HG03135 (cell line): ENCODE measurements at regions not wholly inside any gene's neighbourhood (a gene's known extent, or its start where the extent isn't known, plus 50 kb on each side); places are given as distances from the start of the nearest gene placed in this dataset.
"Not testable (repeated sequence)": the region's sequence is repeated elsewhere in the genome, so short reads cannot be mapped to it uniquely, and the experiment has no call there.

Experiments used
- ATAC-seq: cut with Tn5 transposase; IDR thresholded peaks from one replicate; pipeline ENCODE4 v1.9.1; 2021; ENCODE audit warnings: mild to moderate bottlenecking, moderate library complexity; ENCODE audit not compliant: unreplicated experiment

DNA sequence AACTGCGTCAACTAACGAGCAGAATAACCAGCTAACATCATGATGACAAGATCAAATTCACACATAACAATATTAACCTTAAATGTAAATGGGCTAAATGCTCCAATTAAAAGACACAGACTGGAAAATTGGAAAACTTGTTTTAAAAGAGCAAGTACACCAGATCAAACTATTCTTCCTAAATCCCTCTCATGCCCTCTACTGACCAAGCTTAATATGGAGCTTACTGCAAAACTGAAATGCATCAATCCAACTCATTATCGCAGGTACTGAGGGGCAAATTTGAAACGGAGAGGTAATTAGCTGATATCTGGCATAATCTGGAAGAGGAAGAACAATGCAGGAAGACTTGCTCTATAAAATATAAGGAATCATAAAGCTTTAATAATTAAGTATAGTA, 1223.8 kb downstream of the NXPH1 start:
- no peak for ATAC-seq

DNA sequence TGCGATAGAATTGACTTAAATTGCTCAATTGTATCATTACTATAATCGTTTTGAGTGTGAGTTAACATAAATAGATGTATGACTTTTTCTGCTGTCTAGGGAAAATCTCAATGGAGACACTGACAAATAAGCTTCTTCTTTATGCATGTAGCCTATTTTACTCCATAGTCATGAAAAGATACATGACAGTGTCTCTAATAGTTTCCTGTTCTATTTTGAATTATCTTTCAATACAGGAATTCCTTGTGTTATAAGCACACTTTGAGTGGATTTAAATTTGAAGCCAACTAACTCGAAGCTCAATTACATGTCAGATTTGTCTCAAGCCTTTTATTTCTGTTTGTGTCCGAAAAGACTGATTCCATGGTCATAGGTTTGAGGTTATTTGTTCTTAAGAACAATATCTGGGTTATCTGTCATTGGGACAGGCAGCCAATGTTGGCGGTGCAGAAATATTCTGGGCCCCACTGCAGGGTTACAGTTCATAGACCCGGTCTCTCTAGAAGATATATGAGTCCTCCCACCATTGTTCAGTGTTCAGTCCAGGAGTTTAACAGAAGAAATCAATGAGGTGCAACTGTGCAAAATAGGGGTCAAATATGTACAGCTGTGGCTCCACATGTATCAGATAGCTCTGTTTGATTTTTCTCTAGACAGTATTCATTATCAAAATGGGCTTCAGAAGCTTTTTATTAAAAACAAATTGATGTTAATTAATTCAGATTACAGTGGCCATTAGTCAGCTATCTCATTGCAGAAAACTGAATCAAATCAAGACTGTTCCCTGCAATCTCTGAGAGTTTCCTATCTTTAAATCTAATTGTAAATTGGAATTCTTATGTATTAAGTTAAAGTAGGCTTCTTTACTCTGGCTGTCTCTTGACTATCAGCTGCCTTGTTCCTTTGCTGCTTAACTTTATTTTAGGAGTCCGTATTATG, 1238.8 kb downstream of the NXPH1 start:
- ATAC-seq, result no peak

DNA sequence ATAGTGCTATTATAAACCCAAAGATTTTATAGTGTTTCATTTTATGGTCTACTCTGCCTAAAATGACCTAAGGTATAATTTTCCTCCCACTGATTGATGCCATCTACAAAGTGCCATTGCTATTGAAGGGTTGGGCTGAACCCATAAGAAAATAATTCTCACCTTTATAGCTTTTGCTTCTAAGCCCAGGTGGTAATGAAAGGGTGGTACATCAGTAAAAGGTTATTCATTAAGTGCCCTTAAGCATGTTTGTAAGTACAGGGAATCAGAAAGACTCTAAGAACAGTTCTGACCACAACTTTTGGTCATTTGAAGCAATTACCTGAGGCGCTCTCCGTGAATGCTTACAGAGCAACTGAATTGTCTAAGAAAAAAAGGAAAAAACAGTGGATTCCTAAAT, 1247.3 kb downstream of the NXPH1 start:
- ATAC-seq, result no peak

DNA sequence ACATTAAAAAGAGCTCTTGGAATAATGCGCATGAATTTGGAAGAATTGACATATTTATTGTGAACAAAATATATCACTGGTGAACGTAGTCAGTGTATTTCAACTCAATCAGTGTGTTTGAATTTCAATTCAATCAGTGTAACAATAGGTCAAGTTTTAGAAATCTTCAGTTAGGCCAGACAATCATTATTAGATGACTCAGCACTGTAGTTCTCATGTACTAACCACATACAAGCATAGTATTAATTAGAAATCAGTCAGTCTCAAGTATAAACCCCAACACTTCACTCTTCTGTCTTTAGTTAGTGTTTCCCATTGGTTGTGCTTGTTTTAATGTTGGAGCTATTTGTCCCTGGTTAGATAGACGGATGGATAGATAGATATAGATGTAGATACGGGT, 1247.9 kb downstream of the NXPH1 start:
- no peak for ATAC-seq

DNA sequence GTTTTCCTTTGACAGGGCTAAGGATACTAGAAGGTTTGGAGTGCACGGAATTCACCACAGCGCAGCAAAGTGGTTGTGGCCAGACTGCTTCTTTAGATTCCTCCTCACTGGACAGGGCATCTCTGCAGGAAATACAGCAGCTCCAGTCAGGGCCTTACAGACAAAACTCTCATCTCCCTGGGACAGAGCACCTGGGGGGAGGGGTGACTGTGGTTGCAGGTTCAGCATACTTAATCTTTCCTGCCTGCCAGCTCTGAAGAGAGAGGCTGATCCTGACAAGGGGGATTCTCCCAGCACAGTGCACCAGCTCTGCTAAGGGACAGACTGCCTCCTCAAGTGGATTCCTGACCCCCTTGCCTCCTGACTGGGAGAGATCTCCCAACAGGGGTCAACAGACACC, 1257.9 kb downstream of the NXPH1 start:
- no peak for ATAC-seq

DNA sequence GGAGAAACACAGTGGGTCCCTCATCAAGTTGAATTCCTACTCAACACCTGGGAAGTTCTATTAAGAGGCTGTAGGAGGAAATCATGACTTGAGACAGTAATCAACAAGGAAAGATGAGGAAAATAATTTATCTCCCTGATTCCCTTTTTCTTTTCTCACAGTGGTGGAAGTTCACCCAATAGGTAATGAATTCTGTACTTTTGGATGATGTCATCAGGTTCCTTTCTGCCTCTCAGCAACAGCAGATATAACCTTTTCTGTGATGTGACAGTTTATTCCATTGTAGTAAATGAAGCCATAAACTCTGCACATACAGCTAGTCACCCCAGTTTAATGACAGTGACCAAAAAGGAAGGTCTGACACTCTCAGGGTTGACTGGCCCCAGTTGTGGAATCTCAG, 1265.0 kb downstream of the NXPH1 start:
- no peak for ATAC-seq

DNA sequence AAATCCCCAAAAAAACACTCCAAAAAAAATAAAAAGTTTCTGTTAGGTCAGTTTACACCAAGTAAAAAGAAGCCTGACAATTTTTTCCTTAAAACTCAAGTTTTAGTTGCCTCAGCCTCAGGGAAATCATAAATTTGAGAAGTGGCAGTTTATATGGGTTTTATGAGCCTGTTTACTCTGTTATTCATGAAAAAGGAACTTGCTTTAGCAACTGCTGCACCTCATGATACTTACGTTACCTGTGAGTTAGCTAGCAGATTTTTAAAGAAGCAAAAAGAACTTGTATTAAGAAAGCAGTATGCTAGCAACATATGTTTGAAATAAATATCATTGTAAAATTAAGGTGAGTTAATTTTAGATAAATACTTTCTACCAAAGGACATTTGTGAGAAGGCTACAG, 1264.5 kb upstream of the PHF14 start:
- ATAC-seq, result no peak

DNA sequence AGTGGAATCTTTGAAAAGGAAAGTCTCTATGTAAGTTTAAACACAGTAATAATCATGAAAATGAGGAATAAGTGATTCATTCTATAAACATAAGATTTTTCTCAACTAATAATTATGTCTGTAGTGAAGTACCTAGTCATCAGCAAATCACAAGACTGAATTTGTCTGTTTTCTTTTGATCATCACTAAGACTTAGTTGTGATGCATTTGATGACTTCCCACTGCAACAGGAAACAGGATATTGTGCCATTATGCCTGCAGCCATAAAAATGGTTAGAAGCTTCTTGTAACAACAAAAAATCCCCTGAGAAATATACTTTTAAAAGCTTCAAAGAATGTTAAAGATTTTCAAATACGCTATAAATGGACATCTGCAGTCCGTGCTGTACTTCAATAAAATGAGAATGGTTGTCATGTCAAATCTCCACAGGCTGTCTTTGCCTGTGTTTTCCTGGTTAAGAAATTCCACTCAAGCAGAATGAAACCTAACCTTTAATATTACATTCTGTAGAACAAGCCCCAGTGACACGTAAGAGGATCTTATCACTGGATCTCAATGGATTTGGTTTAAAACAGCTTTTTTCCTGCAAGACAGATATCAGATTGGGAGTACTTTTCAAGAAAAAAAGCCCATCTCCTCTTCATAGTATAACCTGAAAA, 1262.3 kb upstream of the PHF14 start:
- ATAC-seq, result no peak

DNA sequence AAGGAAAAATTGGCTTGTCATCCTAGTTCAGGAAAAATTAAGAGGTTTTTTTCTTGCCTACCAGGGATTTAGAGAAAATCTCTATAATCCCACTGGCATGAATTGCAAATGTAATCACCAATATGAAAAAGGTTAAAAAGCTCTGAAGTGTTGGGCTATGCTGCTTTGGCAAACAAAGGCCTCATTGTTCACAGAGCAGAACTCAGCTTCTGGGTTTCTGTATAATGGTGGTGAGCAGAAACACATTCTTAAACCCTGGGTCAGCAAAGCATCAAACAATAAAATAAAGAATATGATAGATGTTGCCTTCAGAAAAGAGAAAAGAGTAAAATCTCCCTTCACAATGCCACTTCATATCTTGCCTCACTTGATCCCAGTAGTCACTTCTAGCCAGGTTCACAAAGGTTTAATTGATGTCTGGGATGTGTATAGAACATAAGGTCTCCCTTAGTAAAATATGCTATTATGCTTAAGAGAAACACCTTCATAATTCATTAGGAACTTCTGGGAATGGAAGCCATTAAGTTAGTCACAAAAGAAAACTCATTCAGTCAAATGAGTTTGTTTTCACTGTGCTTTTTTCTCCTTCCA, 1255.5 kb upstream of the PHF14 start:
- no peak for ATAC-seq

DNA sequence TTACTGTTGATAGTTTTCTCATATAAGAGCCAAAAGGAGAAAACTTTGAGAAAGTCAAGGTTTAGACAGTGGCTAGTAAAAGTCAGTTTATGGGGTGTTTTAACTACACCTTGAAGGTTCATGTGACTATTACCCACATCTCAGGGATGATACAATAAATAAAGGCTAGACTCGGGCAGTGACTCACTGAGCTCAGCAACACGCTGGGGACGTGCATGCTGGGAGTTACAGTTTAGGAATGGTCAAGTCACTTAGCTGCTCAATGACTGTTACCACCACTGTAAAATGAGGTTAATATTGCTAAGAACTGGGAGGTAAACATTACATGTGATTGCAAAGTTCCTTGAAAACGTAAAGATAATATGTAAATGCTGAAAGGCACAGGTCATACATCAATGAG, 1254.4 kb upstream of the PHF14 start:
- no peak for ATAC-seq

DNA sequence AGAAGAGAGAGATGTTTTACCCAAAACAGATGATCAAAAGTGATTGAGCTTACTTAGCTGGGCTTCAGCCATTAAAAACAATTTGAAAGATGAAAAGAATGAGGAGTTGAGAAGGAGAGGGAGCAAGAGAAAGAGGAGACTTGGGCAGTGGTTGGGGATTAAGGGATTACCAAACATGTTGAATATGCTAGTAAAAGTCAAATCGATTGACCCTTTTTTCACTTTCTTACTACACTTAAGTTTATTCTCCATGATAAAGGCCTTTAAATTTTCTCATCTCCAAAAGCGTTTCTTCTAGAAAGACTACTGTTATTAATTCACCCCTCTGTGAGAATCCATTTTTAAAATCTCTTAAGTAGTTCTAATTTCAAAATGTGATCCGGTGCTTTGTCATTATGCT, 1254.0 kb upstream of the PHF14 start:
- ATAC-seq, result no peak

DNA sequence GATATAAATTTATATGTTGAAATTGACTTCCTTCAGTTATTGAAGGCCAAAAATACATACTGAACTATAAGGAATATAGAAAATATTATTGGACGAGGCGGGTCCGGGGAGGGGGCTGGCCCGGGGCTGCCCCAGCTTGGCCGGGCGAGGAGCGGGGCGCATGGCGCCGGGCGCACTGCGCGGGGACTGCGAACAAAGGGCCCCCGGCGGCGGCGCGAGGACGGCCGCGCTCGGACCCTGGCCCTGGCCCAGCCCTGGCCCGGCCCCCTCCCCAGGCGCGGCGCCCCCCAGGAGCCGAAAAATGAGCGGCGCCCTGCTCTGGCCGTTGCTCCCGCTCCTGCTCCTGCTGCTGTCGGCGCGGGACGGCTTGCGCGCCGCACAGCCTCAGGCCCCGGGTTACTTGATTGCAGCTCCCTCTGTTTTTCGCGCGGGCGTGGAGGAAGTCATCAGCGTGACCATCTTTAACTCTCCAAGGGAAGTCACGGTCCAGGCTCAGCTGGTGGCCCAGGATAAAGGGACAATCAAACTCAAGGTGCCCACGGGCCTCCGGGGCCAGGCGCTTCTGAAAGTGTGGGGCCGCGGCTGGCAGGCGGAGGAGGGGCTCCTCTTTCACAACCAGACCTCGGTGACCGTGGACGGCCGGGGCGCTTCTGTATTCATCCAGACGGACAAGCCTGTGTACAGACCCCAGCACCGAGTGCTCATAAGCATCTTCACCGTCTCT, 1247.6 kb upstream of the PHF14 start:
- not testable (repeated sequence) for ATAC-seq

DNA sequence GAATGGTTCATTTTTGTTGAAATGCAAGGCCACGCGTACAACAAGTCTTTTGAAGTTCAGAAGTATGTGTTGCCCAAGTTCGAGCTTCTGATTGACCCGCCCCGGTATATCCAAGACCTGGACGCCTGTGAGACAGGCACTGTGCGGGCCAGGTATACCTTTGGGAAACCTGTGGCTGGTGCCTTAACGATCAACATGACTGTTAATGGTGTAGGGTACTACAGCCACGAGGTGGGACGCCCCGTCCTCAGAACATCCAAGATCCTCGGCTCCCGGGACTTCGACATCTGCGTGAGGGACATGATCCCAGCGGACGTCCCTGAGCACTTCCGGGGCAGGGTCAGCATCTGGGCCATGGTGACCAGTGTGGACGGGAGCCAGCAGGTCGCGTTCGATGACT, 1246.9 kb upstream of the PHF14 start:
- ATAC-seq, result not testable (repeated sequence)

DNA sequence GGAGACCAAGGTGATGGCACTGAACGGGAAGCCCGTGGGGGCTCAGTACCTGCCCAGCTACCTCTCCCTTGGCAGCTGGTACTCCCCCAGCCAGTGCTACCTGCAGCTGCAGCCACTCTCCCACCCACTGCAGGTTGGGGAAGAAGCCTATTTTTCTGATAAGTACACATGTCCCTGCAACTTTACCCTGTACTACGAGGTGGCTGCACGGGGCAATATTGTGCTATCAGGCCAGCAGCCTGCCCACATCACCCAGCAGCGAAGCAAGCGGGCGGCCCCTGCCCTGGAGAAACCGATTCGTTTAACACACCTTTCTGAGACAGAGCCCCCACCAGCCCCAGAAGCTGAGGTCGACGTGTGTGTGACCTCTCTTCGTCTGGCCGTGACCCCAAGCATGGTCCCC, 1246.2 kb upstream of the PHF14 start:
- ATAC-seq, result not testable (repeated sequence)

DNA sequence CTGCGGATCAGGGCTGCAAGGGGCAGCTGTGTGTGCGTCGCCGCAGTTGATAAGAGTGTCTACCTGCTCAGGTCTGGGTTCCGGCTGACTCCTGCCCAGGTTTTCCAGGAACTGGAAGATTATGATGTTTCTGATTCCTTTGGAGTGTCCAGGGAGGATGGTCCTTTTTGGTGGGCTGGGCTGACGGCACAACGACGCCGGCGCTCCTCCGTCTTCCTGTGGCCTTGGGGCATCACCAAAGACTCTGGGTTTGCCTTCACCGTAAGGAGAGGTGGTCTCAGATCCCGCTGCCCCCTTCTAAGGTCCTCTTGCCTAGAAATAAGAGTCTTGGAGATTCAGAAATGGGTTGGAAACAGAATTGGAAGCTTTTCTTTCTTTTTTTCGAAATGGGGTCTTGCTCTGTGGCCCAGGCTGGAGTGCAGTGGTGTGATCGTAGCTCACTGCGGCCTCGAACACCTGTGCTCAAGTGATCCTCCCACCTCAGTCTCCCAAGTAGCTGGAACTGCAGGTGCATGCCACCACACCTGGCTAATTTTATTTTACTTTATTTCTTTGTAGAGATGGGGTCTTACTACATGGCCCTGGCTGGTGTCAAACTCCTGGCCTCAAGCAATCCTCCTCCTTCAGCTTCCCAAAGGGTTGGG, 1245.5 kb upstream of the PHF14 start:
- not testable (repeated sequence) for ATAC-seq

DNA sequence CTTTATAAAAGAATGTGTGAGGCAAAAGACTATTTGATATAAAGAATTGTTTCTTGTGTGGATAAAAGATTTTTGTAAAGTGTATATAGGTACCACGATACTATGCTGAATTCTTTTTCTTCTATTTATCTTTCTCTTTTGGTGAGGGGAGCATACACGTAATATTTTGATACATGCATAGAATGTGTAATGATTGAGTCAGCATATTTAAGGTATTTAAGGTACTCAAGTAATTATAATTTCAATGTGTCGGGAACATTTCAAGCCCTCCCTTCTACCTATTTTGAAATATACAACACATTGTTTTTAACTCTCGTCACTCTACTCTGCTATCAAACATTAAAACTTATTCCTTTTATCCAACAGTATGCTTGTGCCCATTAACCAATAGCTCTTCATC, 1221.6 kb upstream of the PHF14 start:
- ATAC-seq, result no peak

DNA sequence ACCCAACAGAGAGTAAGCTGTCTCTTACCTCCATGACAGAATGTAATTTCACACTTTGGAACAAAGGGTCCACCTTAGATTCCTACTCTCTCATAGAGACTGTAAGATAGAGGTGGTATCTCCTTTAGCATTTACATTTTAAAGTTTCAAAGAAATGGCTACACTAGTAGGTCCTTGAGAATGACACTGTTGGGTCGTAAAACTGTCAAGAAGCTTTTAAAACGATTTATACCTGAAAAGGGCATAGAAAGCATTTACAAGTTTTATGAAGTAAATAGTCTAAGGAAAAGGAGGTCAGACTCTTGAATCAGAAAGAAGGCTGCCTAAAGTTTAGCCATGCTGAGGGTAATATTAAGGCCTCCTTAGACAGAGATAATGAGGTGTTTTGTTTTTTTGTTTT, 1212.4 kb upstream of the PHF14 start:
- ATAC-seq, result no peak

DNA sequence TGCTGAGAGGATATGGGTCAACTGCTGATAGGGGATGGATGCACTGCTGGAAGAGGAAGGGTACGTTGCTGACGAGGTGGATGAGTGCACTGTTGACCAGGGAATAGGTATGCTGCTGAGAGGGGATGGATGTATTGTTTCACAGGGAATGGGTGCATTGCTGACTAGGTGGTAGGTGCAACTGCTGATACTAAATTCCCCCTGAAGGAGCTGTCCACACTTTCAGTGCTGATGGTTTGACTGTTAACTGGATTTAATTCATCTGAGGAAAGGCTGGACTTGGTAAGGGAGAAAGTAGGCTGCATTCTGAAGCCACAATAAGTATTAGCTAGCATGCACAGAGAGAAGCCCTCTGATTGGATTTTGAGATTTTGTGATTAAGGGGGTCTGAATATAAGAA, 1196.8 kb upstream of the PHF14 start:
- ATAC-seq, result no peak

DNA sequence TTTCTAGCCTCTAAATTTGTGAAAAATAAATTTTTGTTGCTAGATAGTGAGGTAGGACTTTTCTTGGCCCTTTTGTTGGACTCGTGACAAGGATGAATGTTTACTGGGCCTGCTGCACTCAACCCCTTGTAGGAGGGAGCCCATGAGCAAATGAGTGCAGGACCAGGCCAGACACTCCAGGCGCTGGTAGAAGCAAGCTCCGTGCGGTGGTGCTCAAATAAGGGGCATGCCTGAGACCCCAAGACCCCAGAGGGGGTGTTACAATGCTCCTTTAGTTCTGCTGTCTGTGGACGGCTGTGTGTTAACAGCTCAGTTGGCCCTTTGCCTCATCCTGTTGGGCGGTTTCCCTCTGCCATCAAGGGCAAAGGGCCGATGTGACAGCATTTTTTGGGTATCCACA, 1195.3 kb upstream of the PHF14 start:
- no peak for ATAC-seq

DNA sequence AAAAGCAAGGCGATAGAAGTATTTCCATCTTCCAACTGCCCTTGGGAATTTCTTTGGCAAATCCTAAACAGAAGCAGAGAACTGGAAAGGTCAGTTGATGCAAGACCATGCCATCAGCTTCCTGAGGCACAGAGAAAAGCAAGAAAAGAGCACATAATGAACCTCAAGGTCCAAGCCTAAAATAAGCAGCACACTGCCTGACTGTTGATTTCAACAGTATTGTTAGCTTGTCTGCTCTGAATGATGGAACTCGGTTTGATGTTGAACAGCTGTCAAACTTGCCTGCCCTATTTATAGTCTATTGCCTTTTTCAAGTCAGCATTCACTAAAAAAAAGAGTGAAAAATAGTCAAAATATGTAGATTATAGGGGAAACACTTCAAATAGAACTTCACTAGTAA, 1192.0 kb upstream of the PHF14 start:
- ATAC-seq, result no peak

DNA sequence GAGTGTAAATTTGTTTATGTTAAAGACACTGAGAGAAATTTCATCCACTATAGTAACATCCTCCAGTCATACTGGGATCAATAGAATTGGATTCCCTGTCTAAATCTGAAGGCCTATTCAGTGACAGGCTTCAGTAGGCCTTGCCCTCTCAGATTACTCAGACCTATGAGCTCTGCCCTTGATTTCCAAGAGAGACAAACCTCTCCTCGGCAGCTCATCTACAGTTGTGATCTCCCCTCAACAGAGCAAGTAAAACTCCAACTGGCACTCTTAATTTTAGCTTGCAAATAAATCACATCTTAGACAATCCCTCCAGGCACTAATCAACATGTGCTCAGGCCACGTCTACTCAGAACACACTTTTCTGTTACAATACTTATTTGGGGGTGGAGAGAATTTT, 1191.4 kb upstream of the PHF14 start:
- ATAC-seq, result no peak
